CD14-positive monocyte (primary cell): ENCODE measurements at regions not wholly inside any gene's neighbourhood (a gene's known extent, or its start where the extent isn't known, plus 50 kb on each side); places are given as distances from the start of the nearest gene placed in this dataset.

Experiments used
- DNase-seq, 3 donors: peaks; one replicate each; pipeline ENCODE4 v3.0.0-alpha.2; 2011 to 2022
- H2AFZ ChIP-seq: 2 replicates; pipeline ENCODE4 v1.6.0; 2012; ENCODE audit warnings: mild to moderate bottlenecking, low read depth, low read length, inconsistent platforms; ENCODE audit not compliant: insufficient read depth, poor library complexity, severe bottlenecking
- H3K27ac ChIP-seq, 2 donors: 1 replicate in 1 of 2; 2 replicates in 1 of 2; pipeline ENCODE4 v1.5.1; 2012 to 2013; ENCODE audit warnings: low read length in 2 of 2, control low read depth in 1 of 2, inconsistent platforms in 1 of 2, low read depth in 1 of 2, mild to moderate bottlenecking in 1 of 2
- H3K27me3 ChIP-seq, 2 donors: one replicate each; pipeline versions ENCODE4 v1.6.0 to v1.6.1; 2011 to 2013; ENCODE audit warnings: low read length in 2 of 2; ENCODE audit not compliant: control insufficient read depth in 2 of 2, insufficient read depth in 2 of 2
- H3K36me3 ChIP-seq, 2 donors: replicated peaks in 1 of 2; 1 replicate in 1 of 2; 2 replicates in 1 of 2; pipeline versions ENCODE4 v1.5.1 to v1.6.1; 2012 to 2013; ENCODE audit warnings: low read length in 2 of 2, control low read depth in 1 of 2, inconsistent platforms in 1 of 2, mild to moderate bottlenecking in 1 of 2; ENCODE audit not compliant: insufficient read depth in 2 of 2, control insufficient read depth in 1 of 2
- H3K4me1 ChIP-seq, 2 donors: 1 replicate in 1 of 2; 2 replicates in 1 of 2; pipeline versions ENCODE4 v1.5.1 to v1.6.1; 2012 to 2013; ENCODE audit warnings: low read length in 2 of 2, control low read depth in 1 of 2, inconsistent platforms in 1 of 2, mild to moderate bottlenecking in 1 of 2, moderate library complexity in 1 of 2; ENCODE audit not compliant: insufficient read depth in 2 of 2, control insufficient read depth in 1 of 2
- H3K4me2 ChIP-seq: replicated peaks from 2 replicates; pipeline ENCODE3; 2012; ENCODE audit warnings: low read length, moderate library complexity, mild to moderate bottlenecking; ENCODE audit not compliant: poor library complexity, severe bottlenecking; ENCODE audit errors: extremely low read depth
- H3K4me3 ChIP-seq, 3 experiments: fragments of 200-600 bp in 1 of 3; sonication (generic) in 1 of 3; replicated peaks in 1 of 3; 1 replicate in 2 of 3; 2 replicates in 1 of 3; pipeline ENCODE4 v1.5.1; 2011 to 2013; ENCODE audit warnings: low read length in 3 of 3, mild to moderate bottlenecking in 3 of 3, control low read depth in 2 of 3, low read depth in 2 of 3, inconsistent platforms in 1 of 3, moderate library complexity in 1 of 3
- H3K79me2 ChIP-seq: 2 replicates; pipeline ENCODE4 v1.6.0; 2012; ENCODE audit warnings: mild to moderate bottlenecking, control low read depth, inconsistent platforms, low read length, moderate library complexity; ENCODE audit not compliant: insufficient read depth
- H3K9ac ChIP-seq: 2 replicates; pipeline ENCODE4 v1.6.0; 2017; ENCODE audit warnings: low read length, mild to moderate bottlenecking; ENCODE audit not compliant: insufficient read depth, poor library complexity, severe bottlenecking
- H3K9me3 ChIP-seq, 2 donors: replicated peaks in 1 of 2; 1 replicate in 1 of 2; 2 replicates in 1 of 2; pipeline versions ENCODE4 v1.5.1 to v1.6.1; 2012 to 2013; ENCODE audit warnings: low read length in 2 of 2, control low read depth in 1 of 2; ENCODE audit not compliant: control insufficient read depth in 1 of 2, insufficient read depth in 1 of 2
- H4K20me1 ChIP-seq: 2 replicates; pipeline ENCODE4 v1.6.0; 2012; ENCODE audit warnings: mild to moderate bottlenecking, low read length, control low read depth, moderate library complexity; ENCODE audit not compliant: insufficient read depth
- H3K27ac Mint-ChIP-seq, 7 donors: one replicate each; pipeline ENCODE4 v1.8.0; 2020; ENCODE audit warnings: mild to moderate bottlenecking in 7 of 7, mixed read lengths in 7 of 7, moderate library complexity in 6 of 7, inconsistent platforms in 2 of 7
- H3K27me3 Mint-ChIP-seq, 3 donors: one replicate each; pipeline ENCODE4 v1.8.0; 2021 to 2022; ENCODE audit warnings: low read depth in 3 of 3, mild to moderate bottlenecking in 3 of 3, mixed read lengths in 3 of 3, moderate library complexity in 3 of 3, inconsistent platforms in 1 of 3
- H3K36me3 Mint-ChIP-seq, 2 donors: one replicate each; pipeline ENCODE4 v1.8.0; 2020; ENCODE audit warnings: mixed read lengths in 2 of 2, inconsistent platforms in 1 of 2, mild to moderate bottlenecking in 1 of 2
- H3K4me1 Mint-ChIP-seq: one replicate; pipeline ENCODE4 v1.8.0; 2020; ENCODE audit warnings: mild to moderate bottlenecking, mixed read lengths
- H3K4me3 Mint-ChIP-seq, 2 donors: one replicate each; pipeline ENCODE4 v1.8.0; 2020; ENCODE audit warnings: mild to moderate bottlenecking in 2 of 2, mixed read lengths in 2 of 2, moderate library complexity in 1 of 2
- H3K9me3 Mint-ChIP-seq, 7 donors: one replicate each; pipeline ENCODE4 v1.8.0; 2020 to 2022; ENCODE audit warnings: mixed read lengths in 7 of 7, mild to moderate bottlenecking in 6 of 7, moderate library complexity in 6 of 7, inconsistent platforms in 2 of 7
- CTCF ChIP-seq: fragments of 200-600 bp; IDR thresholded peaks from one replicate; pipeline ENCODE4 v1.8.0; 2022; ENCODE audit warnings: antibody characterized with exemption, mild to moderate bottlenecking
- WGBS: methylation state at CpG from one replicate; pipeline ENCODE4 v1.1.5; 2013; ENCODE audit warnings: missing lambda C conversion rate; ENCODE audit not compliant: insufficient coverage; 5-methylcytosine and 5-hydroxymethylcytosine counted together
- intact Hi-C, 2 donors: fragments of 100-400 bp; cut with micrococcal nuclease; formaldehyde crosslinking; loops; one replicate each; pipeline versions ENCODE4 v1.15.0 to v1.15.1; 2023

DNA sequence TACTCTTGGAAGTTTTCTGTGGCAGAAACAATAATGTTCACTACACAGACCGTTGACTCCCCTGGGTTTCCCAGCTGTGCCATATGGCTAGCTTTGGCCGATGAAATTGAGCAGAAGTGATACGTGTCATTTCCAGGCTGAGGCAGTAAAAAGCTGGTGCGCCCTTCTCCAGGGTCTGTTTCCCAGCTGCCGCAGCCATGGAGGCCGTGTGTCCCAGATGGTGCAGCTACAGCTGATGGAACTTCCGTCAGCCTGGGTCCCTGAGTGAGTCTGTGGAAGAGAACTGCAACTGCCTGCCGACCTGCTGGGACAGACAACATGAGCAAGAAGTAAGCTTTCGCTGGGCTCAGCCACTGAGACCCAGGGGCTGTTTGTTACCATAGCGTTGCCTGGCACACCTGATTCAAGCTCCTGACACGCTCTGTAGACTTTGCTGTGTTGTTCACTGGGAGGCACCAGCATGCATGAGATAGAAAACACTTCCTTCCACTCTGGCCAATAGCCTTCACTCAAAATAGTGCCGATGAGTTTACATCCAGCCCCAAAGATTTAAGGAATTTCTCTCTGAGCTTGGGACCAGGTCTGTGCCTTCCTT lies 116.3 kb upstream of the SLC25A33 start:
- no peaks in the 10 kb centered on the region for H4K20me1 ChIP-seq
- DNase-seq: no peak
- peaks cover 18% of the 10 kb centered on the region for H3K4me1 Mint-ChIP-seq
- WGBS: 87% methylated on average over 11 of the region's 12 CpGs
- H3K36me3 ChIP-seq: no peaks in the 10 kb centered on the region
- peaks cover 24 to 43% (median 29%) of the 10 kb centered on the region in 3 donors for H3K27me3 Mint-ChIP-seq
- H3K4me1 ChIP-seq: peaks cover 16 to 19% of the 10 kb centered on the region in 2 donors
- H2AFZ ChIP-seq: no peak overlapping the region
- peaks cover 0 to 3% of the 10 kb centered on the region in 2 donors for H3K9me3 ChIP-seq
- H3K9ac ChIP-seq: no peak overlapping the region
- peaks cover 0 to 12% of the 10 kb centered on the region in 2 donors for H3K27me3 ChIP-seq
- H3K4me3 ChIP-seq: no peak overlapping the region
- peaks cover 0 to 4% (median 0%) of the 10 kb centered on the region in 7 donors for H3K9me3 Mint-ChIP-seq
- H3K4me2 ChIP-seq: no peak overlapping the region
- H3K4me3 Mint-ChIP-seq: no peak overlapping the region
- no peak for TF ChIP-seq CTCF
- intact Hi-C loops: no loop called here
- H3K36me3 Mint-ChIP-seq: no peaks in the 10 kb centered on the region
- no peaks in the 10 kb centered on the region for H3K79me2 ChIP-seq
- no peak overlapping the region for H3K27ac ChIP-seq
- H3K27ac Mint-ChIP-seq: no peak overlapping the region

DNA sequence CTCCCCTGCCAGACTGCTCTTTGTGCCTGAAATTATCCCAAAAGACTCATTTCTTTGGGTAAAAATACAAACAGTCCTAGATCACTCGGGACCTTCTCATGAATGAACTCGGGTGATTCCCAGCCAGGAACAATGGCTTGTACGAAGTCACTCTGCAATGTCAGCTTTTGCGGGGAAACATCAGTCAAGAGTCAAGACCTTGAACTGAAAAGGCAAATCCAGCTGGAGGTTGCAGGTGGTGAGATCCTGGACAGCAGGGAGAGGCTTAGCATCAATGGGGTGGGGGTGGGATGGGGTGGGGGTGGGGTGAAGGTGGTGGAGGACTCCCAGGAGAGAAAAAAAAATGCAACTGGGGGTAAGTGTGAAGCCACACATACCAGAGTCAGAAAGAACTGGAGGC lies 115.0 kb upstream of the SLC25A33 start:
- H3K4me3 ChIP-seq: no peak overlapping the region
- Mint-ChIP-seq H3K36me3 (no peaks in the 10 kb centered on the region), H3K27me3 (peaks cover 26 to 41% (median 29%) of the 10 kb centered on the region in 3 donors), H3K9me3 (peaks cover 0 to 4% (median 0%) of the 10 kb centered on the region in 7 donors), H3K27ac (peak overlapping the region in 1 of 7 donors; percentile 33), H3K4me1 (peaks cover 27% of the 10 kb centered on the region), H3K4me3 (no peak overlapping the region)
- no peak overlapping the region for H3K9ac ChIP-seq
- H3K27ac ChIP-seq: no peak overlapping the region
- 94% methylated on average over 4 of the region's 4 CpGs for WGBS
- no peaks in the 10 kb centered on the region for H4K20me1 ChIP-seq
- no peak for TF ChIP-seq CTCF
- H3K36me3 ChIP-seq: no peaks in the 10 kb centered on the region
- intact Hi-C loops: no loop called here
- H3K4me2 ChIP-seq: no peak overlapping the region
- no peaks in the 10 kb centered on the region for H3K79me2 ChIP-seq
- H3K27me3 ChIP-seq: peaks cover 0 to 12% of the 10 kb centered on the region in 2 donors
- H3K9me3 ChIP-seq: peaks cover 0 to 3% of the 10 kb centered on the region in 2 donors
- DNase-seq: no peak
- peaks cover 23 to 30% of the 10 kb centered on the region in 2 donors for H3K4me1 ChIP-seq
- no peak overlapping the region for H2AFZ ChIP-seq
